ENCODE measurements at regions not wholly inside any gene's neighbourhood (a gene's known extent, or its start where the extent isn't known, plus 50 kb on each side); places are given as distances from the start of the nearest gene placed in this dataset.
A peak's percentile ranks its signal among the peaks of the same experiment; 100 is the strongest.

- ChIA-PET CTCF (no interaction called here), POLR2A (no interaction called here)
- Mint-ChIP-seq H3K27ac (no peak overlapping the region), H3K36me3 (no peaks in the 10 kb centered on the region), H3K4me1 (ENCODE audit: low read depth) (peaks cover 4% of the 10 kb centered on the region), H3K27me3 (peaks cover 40% of the 10 kb centered on the region), H3K9me3 (peaks cover under 1% of the 10 kb centered on the region), H3K4me3 (no peak overlapping the region)
- no peak for DNase-seq
- intact Hi-C loops (cut with micrococcal nuclease), result no loop called here
These were observed 269.4 kb downstream of the TCF7L2 start for GRCh38 chr10:113219446-113219845.

GRCh38 chr10:113221756-113222168, 271.7 kb downstream of the TCF7L2 start:
- no peaks in the 10 kb centered on the region for H3K9me3 Mint-ChIP-seq
- no peak overlapping the region for H3K4me3 Mint-ChIP-seq
- CTCF ChIA-PET, result no interaction called here
- no peak overlapping the region for H3K27ac Mint-ChIP-seq
- H3K36me3 Mint-ChIP-seq, result no peaks in the 10 kb centered on the region
- POLR2A ChIA-PET, result no interaction called here
- intact Hi-C loops (cut with micrococcal nuclease), result loop anchor here (10.0 kb wide), 1 partner anchor 163 kb away; no protein-coding TSS in a partner anchor
- no peak for DNase-seq
- peaks cover 47% of the 10 kb centered on the region for H3K27me3 Mint-ChIP-seq
- H3K4me1 Mint-ChIP-seq (ENCODE audit: low read depth), result peaks cover 18% of the 10 kb centered on the region

- H3K4me3 Mint-ChIP-seq, result no peak overlapping the region
- H3K9me3 Mint-ChIP-seq, result no peaks in the 10 kb centered on the region
- DNase-seq, result no peak
- peaks cover 50% of the 10 kb centered on the region for H3K27me3 Mint-ChIP-seq
- intact Hi-C loops (cut with micrococcal nuclease), result loop anchor here (10.0 kb wide), 1 partner anchor 163 kb away; no protein-coding TSS in a partner anchor
- no peaks in the 10 kb centered on the region for H3K36me3 Mint-ChIP-seq
- CTCF ChIA-PET, result no interaction called here
- POLR2A ChIA-PET, result no interaction called here
- H3K27ac Mint-ChIP-seq, result no peak overlapping the region
- peaks cover 22% of the 10 kb centered on the region for H3K4me1 Mint-ChIP-seq (ENCODE audit: low read depth)
These were observed 272.2 kb downstream of the TCF7L2 start for GRCh38 chr10:113222207-113222606.

- Mint-ChIP-seq H3K27me3 (peaks cover 50% of the 10 kb centered on the region), H3K27ac (no peak overlapping the region), H3K9me3 (no peaks in the 10 kb centered on the region), H3K4me3 (no peak overlapping the region), H3K36me3 (no peaks in the 10 kb centered on the region), H3K4me1 (ENCODE audit: low read depth) (peaks cover 25% of the 10 kb centered on the region)
- ChIA-PET POLR2A (no interaction called here), CTCF (no interaction called here)
- no peak for DNase-seq
- intact Hi-C loops (cut with micrococcal nuclease), result loop anchor here (10.0 kb wide), 1 partner anchor 159 kb away; no protein-coding TSS in a partner anchor
These were observed 275.3 kb downstream of the TCF7L2 start for GRCh38 chr10:113225364-113225763.

- ChIA-PET CTCF (no interaction called here), POLR2A (no interaction called here)
- intact Hi-C loops (cut with micrococcal nuclease), result loop anchor here (10.0 kb wide), 1 partner anchor 159 kb away; no protein-coding TSS in a partner anchor
- Mint-ChIP-seq H3K27me3 (peaks cover 48% of the 10 kb centered on the region), H3K4me1 (ENCODE audit: low read depth) (peaks cover 25% of the 10 kb centered on the region), H3K36me3 (no peaks in the 10 kb centered on the region), H3K27ac (no peak overlapping the region), H3K9me3 (no peaks in the 10 kb centered on the region), H3K4me3 (no peak overlapping the region)
- no peak for DNase-seq
These were observed 275.9 kb downstream of the TCF7L2 start for GRCh38 chr10:113225903-113226302.

- intact Hi-C loops (cut with micrococcal nuclease), result loop anchor here (10.0 kb wide), 1 partner anchor 158 kb away; no protein-coding TSS in a partner anchor
- DNase-seq, result peak; percentile 18
- Mint-ChIP-seq H3K27ac (no peak overlapping the region), H3K4me3 (no peak overlapping the region), H3K27me3 (peaks cover 45% of the 10 kb centered on the region), H3K9me3 (no peaks in the 10 kb centered on the region), H3K36me3 (no peaks in the 10 kb centered on the region), H3K4me1 (ENCODE audit: low read depth) (peaks cover 25% of the 10 kb centered on the region)
- POLR2A ChIA-PET, result no interaction called here
- CTCF ChIA-PET, result no interaction called here
These were observed 276.4 kb downstream of the TCF7L2 start for GRCh38 chr10:113226399-113226798.

- ChIA-PET POLR2A (no interaction called here), CTCF (no interaction called here)
- DNase-seq, result no peak
- no peak overlapping the region for H3K4me3 Mint-ChIP-seq
- H3K27me3 Mint-ChIP-seq, result peaks cover 47% of the 10 kb centered on the region
- intact Hi-C loops (cut with micrococcal nuclease), result loop anchor here (10.0 kb wide), 1 partner anchor 158 kb away; no protein-coding TSS in a partner anchor
- H3K27ac Mint-ChIP-seq, result no peak overlapping the region
- H3K9me3 Mint-ChIP-seq, result no peaks in the 10 kb centered on the region
- peaks cover 25% of the 10 kb centered on the region for H3K4me1 Mint-ChIP-seq (ENCODE audit: low read depth)
- H3K36me3 Mint-ChIP-seq, result no peaks in the 10 kb centered on the region
These were observed 276.9 kb downstream of the TCF7L2 start for GRCh38 chr10:113226831-113227445.

- H3K4me1 Mint-ChIP-seq (ENCODE audit: low read depth), result peaks cover 21% of the 10 kb centered on the region
- DNase-seq, result no peak
- intact Hi-C loops (cut with micrococcal nuclease), result loop anchor here (10.0 kb wide), 1 partner anchor 156 kb away; no protein-coding TSS in a partner anchor
- ChIA-PET POLR2A (no interaction called here), CTCF (interaction anchor here (0.6 kb wide), 1 partner anchor 1219 kb away, joined by 5 read pairs; no protein-coding TSS in a partner anchor)
- H3K9me3 Mint-ChIP-seq, result no peaks in the 10 kb centered on the region
- H3K27me3 Mint-ChIP-seq, result peaks cover 36% of the 10 kb centered on the region
- H3K36me3 Mint-ChIP-seq, result no peaks in the 10 kb centered on the region
- H3K27ac Mint-ChIP-seq, result no peak overlapping the region
- H3K4me3 Mint-ChIP-seq, result no peak overlapping the region
These were observed 278.5 kb downstream of the TCF7L2 start for GRCh38 chr10:113228530-113228929.

- intact Hi-C loops (cut with micrococcal nuclease), result no loop called here
- H3K27me3 Mint-ChIP-seq, result peaks cover 28% of the 10 kb centered on the region
- H3K4me3 Mint-ChIP-seq, result no peak overlapping the region
- H3K4me1 Mint-ChIP-seq (ENCODE audit: low read depth), result peaks cover 21% of the 10 kb centered on the region
- H3K9me3 Mint-ChIP-seq, result no peaks in the 10 kb centered on the region
- POLR2A ChIA-PET, result no interaction called here
- CTCF ChIA-PET, result no interaction called here
- no peaks in the 10 kb centered on the region for H3K36me3 Mint-ChIP-seq
- no peak for DNase-seq
- no peak overlapping the region for H3K27ac Mint-ChIP-seq
These were observed 280.1 kb downstream of the TCF7L2 start for GRCh38 chr10:113230011-113230610.

GRCh38 chr10:113232928-113233511, 283.0 kb downstream of the TCF7L2 start:
- no peak for DNase-seq
- POLR2A ChIA-PET, result no interaction called here
- CTCF ChIA-PET, result interaction anchor here (0.7 kb wide), 1 partner anchor 18 kb away, joined by 5 read pairs; no protein-coding TSS in a partner anchor
- H3K27me3 Mint-ChIP-seq, result peaks cover 21% of the 10 kb centered on the region
- H3K27ac Mint-ChIP-seq, result no peak overlapping the region
- intact Hi-C loops (cut with micrococcal nuclease), result no loop called here
- no peaks in the 10 kb centered on the region for H3K4me1 Mint-ChIP-seq (ENCODE audit: low read depth)
- H3K4me3 Mint-ChIP-seq, result no peak overlapping the region
- no peaks in the 10 kb centered on the region for H3K9me3 Mint-ChIP-seq
- no peaks in the 10 kb centered on the region for H3K36me3 Mint-ChIP-seq

GRCh38 chr10:113234481-113234880, 284.4 kb downstream of the TCF7L2 start:
- Mint-ChIP-seq H3K9me3 (no peaks in the 10 kb centered on the region), H3K36me3 (no peaks in the 10 kb centered on the region), H3K27ac (no peak overlapping the region), H3K27me3 (peaks cover 14% of the 10 kb centered on the region), H3K4me3 (no peak overlapping the region), H3K4me1 (ENCODE audit: low read depth) (no peaks in the 10 kb centered on the region)
- no peak for DNase-seq
- intact Hi-C loops (cut with micrococcal nuclease), result no loop called here
- ChIA-PET POLR2A (no interaction called here), CTCF (no interaction called here)

GRCh38 chr10:113235508-113235907, 285.5 kb downstream of the TCF7L2 start:
- H3K9me3 Mint-ChIP-seq, result no peaks in the 10 kb centered on the region
- POLR2A ChIA-PET, result no interaction called here
- H3K4me1 Mint-ChIP-seq (ENCODE audit: low read depth), result no peaks in the 10 kb centered on the region
- DNase-seq, result no peak
- intact Hi-C loops (cut with micrococcal nuclease), result no loop called here
- H3K27me3 Mint-ChIP-seq, result peaks cover 19% of the 10 kb centered on the region
- H3K27ac Mint-ChIP-seq, result no peak overlapping the region
- H3K36me3 Mint-ChIP-seq, result no peaks in the 10 kb centered on the region
- CTCF ChIA-PET, result no interaction called here
- no peak overlapping the region for H3K4me3 Mint-ChIP-seq

- Mint-ChIP-seq H3K27me3 (peaks cover 12% of the 10 kb centered on the region), H3K4me3 (no peak overlapping the region), H3K9me3 (no peaks in the 10 kb centered on the region), H3K4me1 (ENCODE audit: low read depth) (no peaks in the 10 kb centered on the region), H3K36me3 (no peaks in the 10 kb centered on the region), H3K27ac (no peak overlapping the region)
- CTCF ChIA-PET, result no interaction called here
- intact Hi-C loops (cut with micrococcal nuclease), result no loop called here
- POLR2A ChIA-PET, result no interaction called here
- no peak for DNase-seq
These were observed 287.0 kb downstream of the TCF7L2 start for GRCh38 chr10:113236998-113237397.

All from activated CD4-positive, alpha-beta memory T cell treated with anti-CD3 and anti-CD28 coated beads for 36 hours (primary cell).